PC-3 (cell line): ENCODE measurements at regions not wholly inside any gene's neighbourhood (a gene's known extent, or its start where the extent isn't known, plus 50 kb on each side); places are given as distances from the start of the nearest gene placed in this dataset.

ENCODE experiments used
- CTCF ChIP-seq: fragments of 300-600 bp; sonication (generic); conservative IDR thresholded peaks from 2 replicates; pipeline ENCODE4 v1.5.1; 2017; ENCODE audit warnings: antibody characterized with exemption, low read depth, mild to moderate bottlenecking, low read length
- EZH2phosphoT487 ChIP-seq: fragments of 300-600 bp; sonication (generic); IDR thresholded peaks from 2 replicates; pipeline ENCODE4 v1.6.1; 2018; ENCODE audit warnings: mild to moderate bottlenecking, antibody characterized with exemption, low read length, borderline replicate concordance

GRCh38 chr11:36953976-36954375 lies 355.9 kb upstream of the RAG2 start:
- TF ChIP-seq CTCF, result no peak
- TF ChIP-seq EZH2phosphoT487, result no peak
